A673 (cell line): ENCODE measurements at regions not wholly inside any gene's neighbourhood (a gene's known extent, or its start where the extent isn't known, plus 50 kb on each side); places are given as distances from the start of the nearest gene placed in this dataset.
"Not testable (repeated sequence)": the region's sequence is repeated elsewhere in the genome, so short reads cannot be mapped to it uniquely, and the experiment has no call there.

Experiments
- BruUV-seq: library from RNA; stranded (reverse); fragments of 400-500 nt; replicated peaks from 2 replicates; lab custom pipeline; 2021; lab: Mats Ljungman, UMichigan
- CTCF ChIA-PET: fragments of 300-600 bp; sonication (Branson Sonifier 250); formaldehyde crosslinking; loops from one replicate; lab custom pipeline; 2022; ENCODE audit warnings: antibody characterized with exemption; lab: Charles Lee
- POLR2A ChIA-PET: fragments of 300-600 bp; sonication (Branson Sonifier 250); formaldehyde crosslinking; loops from one replicate; lab custom pipeline; 2022; ENCODE audit warnings: antibody characterized with exemption; ENCODE audit not compliant: low non-redundant PET; lab: Charles Lee
- DNase-seq: peaks from one replicate; pipeline ENCODE4 v3.0.0-alpha.2; 2015; ENCODE audit warnings: low spot score
- H3K27ac ChIP-seq: fragments of 200-600 bp; sonication (generic); 2 replicates; pipeline ENCODE4 v1.5.1; 2016; ENCODE audit warnings: mixed run types, low read depth, mild to moderate bottlenecking, mixed read lengths, antibody characterized with exemption, low read length; ENCODE audit not compliant: poor library complexity, severe bottlenecking
- H3K27me3 ChIP-seq: fragments of 200-600 bp; sonication (generic); replicated peaks from 2 replicates; pipeline ENCODE4 v1.6.1; 2017; ENCODE audit warnings: mixed run types, low read depth, mild to moderate bottlenecking, mixed read lengths, antibody characterized with exemption, low read length; ENCODE audit not compliant: insufficient read depth, poor library complexity
- H3K36me3 ChIP-seq: fragments of 200-600 bp; sonication (generic); 2 replicates; pipeline ENCODE4 v1.6.1; 2016; ENCODE audit warnings: mixed run types, mild to moderate bottlenecking, mixed read lengths, antibody characterized with exemption, low read length; ENCODE audit not compliant: insufficient read depth, poor library complexity, severe bottlenecking
- H3K4me1 ChIP-seq: fragments of 200-600 bp; sonication (generic); 2 replicates; pipeline ENCODE4 v1.6.1; 2017; ENCODE audit warnings: mixed run types, mild to moderate bottlenecking, mixed read lengths, antibody characterized with exemption, low read length; ENCODE audit not compliant: insufficient read depth, poor library complexity, severe bottlenecking
- H3K4me3 ChIP-seq: fragments of 200-600 bp; sonication (generic); 2 replicates; pipeline ENCODE4 v1.5.1; 2016; ENCODE audit warnings: low read depth, mixed run types, mild to moderate bottlenecking, mixed read lengths, low read length; ENCODE audit not compliant: poor library complexity, severe bottlenecking
- H3K9me3 ChIP-seq: fragments of 200-600 bp; sonication (generic); 2 replicates; pipeline ENCODE4 v1.6.1; 2016; ENCODE audit warnings: mixed run types, low read depth, mild to moderate bottlenecking, mixed read lengths, antibody characterized with exemption, low read length; ENCODE audit not compliant: poor library complexity, severe bottlenecking
- CTCF ChIP-seq: fragments of 300-800, 200-600 bp; sonication (generic); conservative IDR thresholded peaks from 2 replicates; pipeline ENCODE4 v1.5.1; 2017; ENCODE audit warnings: low read depth, mild to moderate bottlenecking, antibody characterized with exemption, low read length, moderate library complexity, mixed read lengths
- EZH2 ChIP-seq: fragments of 200-600 bp; sonication (generic); IDR thresholded peaks from 2 replicates; pipeline ENCODE4 v1.6.1; 2017; ENCODE audit warnings: borderline replicate concordance, low read depth, mild to moderate bottlenecking, mixed read lengths, antibody characterized with exemption, low read length; ENCODE audit not compliant: poor library complexity, severe bottlenecking
- intact Hi-C: fragments of 100-400 bp; cut with micrococcal nuclease; formaldehyde crosslinking; loops from one replicate; pipeline ENCODE4 v1.10.0; 2022; ENCODE audit not compliant: unreplicated experiment

DNA sequence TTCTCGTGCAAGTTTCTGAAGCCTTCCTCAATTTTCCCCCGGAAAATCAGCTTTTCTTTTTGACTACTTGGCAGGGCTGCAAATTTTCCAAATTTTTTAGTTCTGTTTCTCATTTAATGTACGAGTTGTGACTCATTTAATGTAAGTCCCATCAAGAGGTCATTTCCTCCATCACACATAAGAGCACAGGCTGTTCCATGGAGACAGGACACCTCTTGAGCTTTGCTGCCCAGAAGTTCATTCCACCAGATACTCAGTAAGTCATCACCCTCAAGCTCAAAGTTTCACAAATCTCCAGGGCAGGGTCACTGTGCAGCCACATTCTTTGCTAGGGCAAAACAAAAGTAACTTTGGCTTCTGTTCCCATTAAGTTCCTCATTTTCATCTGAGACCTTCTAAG is 101.5 kb upstream of the TEKT4 start:
- POLR2A ChIA-PET: no interaction called here

GRCh38 chr2:94774851-94775250 is 96.4 kb upstream of the TEKT4 start:
- POLR2A ChIA-PET: no interaction called here
- CTCF ChIA-PET: no interaction called here
- no peak for DNase-seq
- intact Hi-C loops: no loop called here
- H3K27ac ChIP-seq: no peak overlapping the region
- no peak overlapping the region for H3K4me3 ChIP-seq
- H3K36me3 ChIP-seq: no peaks in the 10 kb centered on the region
- TF ChIP-seq CTCF: no peak
- TF ChIP-seq EZH2: no peak
- no peaks in the 10 kb centered on the region for H3K4me1 ChIP-seq
- peaks cover under 1% of the 10 kb centered on the region for H3K27me3 ChIP-seq
- no TSS peak for BruUV-seq
- no peaks in the 10 kb centered on the region for H3K9me3 ChIP-seq

More for the DNA sequence above, 101.5 kb upstream of the TEKT4 start:
- no peaks in the 10 kb centered on the region for H3K36me3 ChIP-seq
- no peak overlapping the region for H3K4me3 ChIP-seq
- CTCF ChIA-PET: no interaction called here
- H3K9me3 ChIP-seq: no peaks in the 10 kb centered on the region
- H3K4me1 ChIP-seq: no peaks in the 10 kb centered on the region
- BruUV-seq: no TSS peak
- DNase-seq: no peak
- intact Hi-C loops: no loop called here
- H3K27me3 ChIP-seq: no peaks in the 10 kb centered on the region
- H3K27ac ChIP-seq: no peak overlapping the region
- TF ChIP-seq CTCF (no peak), EZH2 (no peak)

GRCh38 chr2:94776036-94776435 is 95.2 kb upstream of the TEKT4 start:
- Histone ChIP-seq H3K4me3 (no peak overlapping the region), H3K27ac (no peak overlapping the region), H3K36me3 (no peaks in the 10 kb centered on the region), H3K27me3 (peaks cover 4% of the 10 kb centered on the region), H3K4me1 (no peaks in the 10 kb centered on the region), H3K9me3 (no peaks in the 10 kb centered on the region)
- ChIA-PET CTCF (no interaction called here), POLR2A (no interaction called here)
- no TSS peak for BruUV-seq
- TF ChIP-seq CTCF: no peak
- TF ChIP-seq EZH2: no peak
- intact Hi-C loops: no loop called here
- DNase-seq: no peak

DNA sequence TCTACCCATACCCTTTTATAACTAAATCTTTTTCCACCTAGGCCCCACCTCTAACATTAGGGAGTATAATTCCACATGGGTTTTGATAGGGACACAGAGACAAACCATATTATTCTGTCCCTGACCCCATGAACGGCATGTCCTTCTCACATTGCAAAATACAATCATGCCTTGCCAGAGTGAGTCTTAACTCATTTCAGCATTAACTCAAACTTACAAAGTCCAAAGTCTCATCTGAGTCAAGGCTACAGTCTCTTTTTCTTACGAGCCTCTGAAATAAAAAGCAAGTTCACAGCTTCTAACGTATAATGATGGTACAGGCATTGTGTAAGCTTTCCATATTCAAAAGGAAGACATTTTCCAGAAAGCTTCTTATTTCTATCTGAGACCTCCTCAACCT is 86.1 kb upstream of the TEKT4 start:
- H3K27ac ChIP-seq, H3K9me3 ChIP-seq, BruUV-seq, H3K4me1 ChIP-seq, DNase-seq, H3K4me3 ChIP-seq, H3K27me3 ChIP-seq, intact Hi-C loops, CTCF ChIA-PET, H3K36me3 ChIP-seq, POLR2A ChIA-PET: not testable (repeated sequence)

- BruUV-seq, H3K36me3 ChIP-seq, DNase-seq, intact Hi-C loops, CTCF ChIA-PET, H3K27me3 ChIP-seq, H3K4me1 ChIP-seq, H3K4me3 ChIP-seq, POLR2A ChIA-PET, H3K27ac ChIP-seq, H3K9me3 ChIP-seq: not testable (repeated sequence)
Observed at GRCh38 chr2:94786424-94786823, 84.8 kb upstream of the TEKT4 start.

DNA sequence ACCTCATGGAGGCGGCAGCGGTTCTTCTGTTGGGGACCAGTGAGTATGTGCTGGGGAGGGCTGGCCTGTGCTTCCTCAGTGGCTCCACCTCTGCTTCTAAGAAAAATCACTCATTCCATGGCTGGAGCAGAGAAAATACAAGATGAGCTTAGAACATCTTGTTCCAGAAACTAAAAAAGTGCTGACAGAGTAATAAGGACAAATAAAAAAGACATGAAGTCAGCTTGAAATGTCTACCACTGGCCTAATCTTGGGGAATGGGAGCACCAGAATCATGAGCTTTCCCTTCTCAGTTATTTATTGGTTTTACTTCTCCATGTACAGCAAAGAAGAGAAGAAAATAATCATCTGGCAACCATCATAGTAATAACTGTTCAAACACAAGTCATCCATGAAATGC is 81.1 kb upstream of the TEKT4 start:
- H3K4me3 ChIP-seq, POLR2A ChIA-PET, H3K36me3 ChIP-seq, CTCF ChIA-PET, H3K27ac ChIP-seq, H3K9me3 ChIP-seq, BruUV-seq, DNase-seq, H3K27me3 ChIP-seq, H3K4me1 ChIP-seq, intact Hi-C loops: not testable (repeated sequence)
